Colonic mucosa (tissue), 4 donors: ENCODE measurements at regions not wholly inside any gene's neighbourhood (a gene's known extent, or its start where the extent isn't known, plus 50 kb on each side); places are given as distances from the start of the nearest gene placed in this dataset.

Source experiments
- DNase-seq: peaks from one replicate; pipeline ENCODE4 v3.0.0-alpha.2; 2020
- H3K27ac ChIP-seq: fragments of 200-600 bp; one replicate; pipeline ENCODE4 v1.8.0; 2021
- H3K27me3 ChIP-seq: fragments of 200-600 bp; one replicate; pipeline ENCODE4 v1.8.0; 2021
- H3K36me3 ChIP-seq: fragments of 200-600 bp; one replicate; pipeline ENCODE4 v1.8.0; 2021
- H3K4me1 ChIP-seq: fragments of 200-600 bp; one replicate; pipeline ENCODE4 v1.8.0; 2021; ENCODE audit warnings: mild to moderate bottlenecking
- H3K4me3 ChIP-seq: fragments of 200-600 bp; one replicate; pipeline ENCODE4 v1.8.0; 2021
- H3K9ac ChIP-seq, 2 donors: one replicate each; pipeline ENCODE4 v1.7.0; 2013; ENCODE audit warnings: control low read depth in 2 of 2, low read depth in 2 of 2, low read length in 2 of 2
- H3K9me3 ChIP-seq: fragments of 200-600 bp; one replicate; pipeline ENCODE4 v1.8.0; 2021
- CTCF ChIP-seq: fragments of 200-600 bp; IDR thresholded peaks from one replicate; pipeline ENCODE4 v1.8.0; 2022; ENCODE audit warnings: antibody characterized with exemption, mild to moderate bottlenecking
- intact Hi-C: fragments of 100-400 bp; cut with DNase I; formaldehyde crosslinking; loops from one replicate; pipeline ENCODE4 v1.14.1; 2022
- donor health status: healthy.
- donor health status: DM: no; HTN: no; CAD: no.
- donor health status: DM: no; HTN: no; CAD: no.

DNA sequence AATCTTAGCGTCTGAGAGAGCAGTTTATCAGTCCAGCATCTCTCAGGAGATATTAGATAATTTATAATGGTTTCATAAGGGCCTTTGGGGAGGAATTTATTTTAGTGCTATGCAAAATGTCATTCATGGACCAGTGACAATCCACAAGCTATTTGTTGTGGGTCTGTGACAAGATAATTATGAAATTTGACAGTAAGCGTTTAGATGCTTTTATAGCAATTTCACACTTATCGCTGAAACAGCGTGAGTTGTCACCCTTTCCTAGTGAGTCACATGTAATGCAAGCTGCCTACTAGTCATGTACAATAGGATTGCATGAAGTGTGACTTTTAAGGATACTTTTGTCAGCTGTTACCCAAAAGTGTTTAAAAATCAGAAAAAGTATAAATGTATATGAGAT, 315.6 kb upstream of the THBS1 start:
- no peak for DNase-seq
- no peak overlapping the region for H3K9ac ChIP-seq
- no peaks in the 10 kb centered on the region for H3K27me3 ChIP-seq
- H3K36me3 ChIP-seq, result no peaks in the 10 kb centered on the region
- intact Hi-C loops, result no loop called here
- H3K4me1 ChIP-seq, result no peaks in the 10 kb centered on the region
- H3K4me3 ChIP-seq, result no peak overlapping the region
- no peak for TF ChIP-seq CTCF
- no peak overlapping the region for H3K27ac ChIP-seq
- H3K9me3 ChIP-seq, result no peaks in the 10 kb centered on the region

DNA sequence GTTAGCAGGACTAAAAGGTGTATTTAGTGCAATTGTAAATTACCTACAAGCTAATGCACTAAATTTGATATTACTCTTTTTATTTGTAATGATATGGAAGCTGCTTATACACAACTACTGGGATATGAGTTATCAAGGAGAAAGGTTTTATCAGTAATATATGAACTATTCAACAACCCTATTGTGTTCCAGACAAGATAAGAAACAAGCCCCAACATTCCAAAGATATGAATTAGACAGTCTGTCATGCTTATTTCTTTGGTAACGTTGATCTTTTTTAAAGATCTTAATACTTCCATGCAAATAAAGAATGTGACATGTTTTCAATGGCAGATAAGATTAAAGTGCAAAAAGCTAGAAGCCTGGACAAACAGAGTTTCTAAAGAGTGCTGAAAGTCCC, 314.0 kb upstream of the THBS1 start:
- no peak for DNase-seq
- H3K27me3 ChIP-seq, result no peaks in the 10 kb centered on the region
- H3K4me3 ChIP-seq, result no peak overlapping the region
- H3K27ac ChIP-seq, result no peak overlapping the region
- TF ChIP-seq CTCF, result no peak
- no peak overlapping the region for H3K9ac ChIP-seq
- no peaks in the 10 kb centered on the region for H3K9me3 ChIP-seq
- no peaks in the 10 kb centered on the region for H3K36me3 ChIP-seq
- no peaks in the 10 kb centered on the region for H3K4me1 ChIP-seq
- intact Hi-C loops, result no loop called here

DNA sequence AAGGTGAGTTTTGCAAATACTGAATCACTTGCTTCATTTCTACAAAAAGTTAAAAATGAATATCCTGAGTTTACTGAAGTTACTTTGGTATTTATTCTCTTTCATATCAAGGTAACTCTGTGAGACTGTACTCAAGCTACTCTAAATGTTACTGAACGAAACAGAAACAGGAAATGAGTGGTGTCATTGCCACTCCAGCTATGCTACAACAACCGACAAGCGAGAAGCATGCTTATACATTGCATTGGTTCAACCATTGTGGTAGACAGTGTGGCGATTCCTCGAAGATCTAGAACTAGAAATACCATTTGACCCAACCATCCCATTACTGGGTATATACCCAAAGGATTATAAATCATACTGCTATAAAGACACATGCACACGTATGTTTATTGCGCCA, 313.2 kb upstream of the THBS1 start:
- Histone ChIP-seq H3K4me1 (no peaks in the 10 kb centered on the region), H3K4me3 (no peak overlapping the region), H3K36me3 (no peaks in the 10 kb centered on the region), H3K9me3 (no peaks in the 10 kb centered on the region), H3K9ac (no peak overlapping the region), H3K27me3 (no peaks in the 10 kb centered on the region), H3K27ac (no peak overlapping the region)
- TF ChIP-seq CTCF, result no peak
- intact Hi-C loops, result no loop called here
- no peak for DNase-seq

DNA sequence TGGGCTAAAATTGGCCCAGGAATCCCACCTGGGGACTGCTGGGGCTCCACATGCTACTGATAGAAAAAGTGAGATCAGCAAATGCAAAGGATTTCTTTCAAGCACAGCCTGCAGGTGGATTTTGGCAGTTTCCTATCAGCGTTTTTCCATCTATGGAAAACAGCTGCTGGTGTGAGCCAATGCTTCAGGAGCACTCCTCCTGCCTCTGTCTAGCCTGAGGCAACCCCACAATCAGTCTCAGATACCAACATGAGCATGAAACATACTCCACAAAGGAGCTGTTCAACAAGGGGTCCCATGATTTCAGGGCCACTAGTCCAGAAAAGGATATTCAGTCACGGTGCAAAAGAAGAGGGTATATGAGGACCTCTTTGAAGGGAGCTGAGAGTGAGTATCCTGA, 311.5 kb upstream of the THBS1 start:
- intact Hi-C loops, result no loop called here
- no peak overlapping the region for H3K27ac ChIP-seq
- no peak for TF ChIP-seq CTCF
- no peak overlapping the region for H3K9ac ChIP-seq
- no peak overlapping the region for H3K4me3 ChIP-seq
- DNase-seq, result no peak
- no peaks in the 10 kb centered on the region for H3K36me3 ChIP-seq
- no peaks in the 10 kb centered on the region for H3K9me3 ChIP-seq
- no peaks in the 10 kb centered on the region for H3K4me1 ChIP-seq
- no peaks in the 10 kb centered on the region for H3K27me3 ChIP-seq

- no peak overlapping the region for H3K9ac ChIP-seq
- no peak overlapping the region for H3K27ac ChIP-seq
- DNase-seq, result peak; percentile 25
- H3K4me1 ChIP-seq, result no peaks in the 10 kb centered on the region
- no peak for TF ChIP-seq CTCF
- no peaks in the 10 kb centered on the region for H3K36me3 ChIP-seq
- no peaks in the 10 kb centered on the region for H3K27me3 ChIP-seq
- H3K9me3 ChIP-seq, result no peaks in the 10 kb centered on the region
- no peak overlapping the region for H3K4me3 ChIP-seq
- intact Hi-C loops, result no loop called here
These were observed 311.1 kb upstream of the THBS1 start for GRCh38 chr15:39269821-39270220.
